Glutamatergic neuron (in vitro differentiated cells): ENCODE measurements at regions not wholly inside any gene's neighbourhood (a gene's known extent, or its start where the extent isn't known, plus 50 kb on each side); places are given as distances from the start of the nearest gene placed in this dataset.

ENCODE experiments used
- DNase-seq: peaks from one replicate; pipeline ENCODE4 v3.0.0; 2022
- H3K27ac Mint-ChIP-seq: one replicate; pipeline ENCODE4 v1.8.0; 2020; ENCODE audit warnings: mild to moderate bottlenecking, mixed read lengths, inconsistent platforms; ENCODE audit not compliant: unreplicated experiment
- H3K27me3 Mint-ChIP-seq: one replicate; pipeline ENCODE4 v1.8.0; 2020; ENCODE audit warnings: mild to moderate bottlenecking, moderate library complexity, mixed read lengths, inconsistent platforms; ENCODE audit not compliant: unreplicated experiment
- H3K36me3 Mint-ChIP-seq: one replicate; pipeline ENCODE4 v1.8.0; 2020; ENCODE audit warnings: mild to moderate bottlenecking, mixed read lengths, inconsistent platforms; ENCODE audit not compliant: unreplicated experiment
- H3K4me1 Mint-ChIP-seq: one replicate; pipeline ENCODE4 v1.8.0; 2020; ENCODE audit warnings: mild to moderate bottlenecking, low read depth, mixed read lengths, inconsistent platforms; ENCODE audit not compliant: unreplicated experiment
- H3K4me3 Mint-ChIP-seq: one replicate; pipeline ENCODE4 v1.8.0; 2020; ENCODE audit warnings: mild to moderate bottlenecking, mixed read lengths, inconsistent platforms; ENCODE audit not compliant: unreplicated experiment
- H3K9me3 Mint-ChIP-seq: one replicate; pipeline ENCODE4 v1.8.0; 2020; ENCODE audit warnings: mild to moderate bottlenecking, moderate library complexity, mixed read lengths, inconsistent platforms; ENCODE audit not compliant: unreplicated experiment
- CTCF ChIP-seq: fragments of 200-600 bp; sonication (generic); IDR thresholded peaks from one replicate; pipeline ENCODE4 v1.5.0; 2021; ENCODE audit not compliant: partially characterized antibody, unreplicated experiment

GRCh38 chr13:38514575-38514974 lies 164.9 kb downstream of the UFM1 start:
- Mint-ChIP-seq H3K4me3 (no peak overlapping the region), H3K27me3 (peaks cover 3% of the 10 kb centered on the region), H3K4me1 (no peaks in the 10 kb centered on the region), H3K36me3 (peaks cover 7% of the 10 kb centered on the region), H3K27ac (no peak overlapping the region), H3K9me3 (no peaks in the 10 kb centered on the region)
- no peak for TF ChIP-seq CTCF
- DNase-seq: no peak

GRCh38 chr13:38518328-38518727 lies 168.5 kb upstream of the FREM2 start:
- no peak for TF ChIP-seq CTCF
- Mint-ChIP-seq H3K36me3 (peaks cover 7% of the 10 kb centered on the region), H3K27me3 (peaks cover 4% of the 10 kb centered on the region), H3K4me1 (no peaks in the 10 kb centered on the region), H3K9me3 (no peaks in the 10 kb centered on the region), H3K4me3 (no peak overlapping the region), H3K27ac (no peak overlapping the region)
- DNase-seq: no peak

- no peak for DNase-seq
- peaks cover 4% of the 10 kb centered on the region for H3K27me3 Mint-ChIP-seq
- H3K4me3 Mint-ChIP-seq: no peak overlapping the region
Measured at GRCh38 chr13:38519229-38519911, 167.5 kb upstream of the FREM2 start.

GRCh38 chr13:38520041-38520440 lies 166.8 kb upstream of the FREM2 start:
- Mint-ChIP-seq H3K27ac (no peak overlapping the region), H3K27me3 (peaks cover 4% of the 10 kb centered on the region), H3K4me3 (no peak overlapping the region), H3K9me3 (no peaks in the 10 kb centered on the region), H3K36me3 (peaks cover 7% of the 10 kb centered on the region), H3K4me1 (no peaks in the 10 kb centered on the region)
- DNase-seq: no peak
- no peak for TF ChIP-seq CTCF

More at GRCh38 chr13:38519229-38519911, 167.5 kb upstream of the FREM2 start:
- TF ChIP-seq CTCF: no peak
- Mint-ChIP-seq H3K36me3 (peaks cover 7% of the 10 kb centered on the region), H3K4me1 (no peaks in the 10 kb centered on the region), H3K27ac (no peak overlapping the region), H3K9me3 (no peaks in the 10 kb centered on the region)

- no peak for DNase-seq
- Mint-ChIP-seq H3K36me3 (no peaks in the 10 kb centered on the region), H3K9me3 (no peaks in the 10 kb centered on the region), H3K27me3 (no peaks in the 10 kb centered on the region), H3K4me1 (no peaks in the 10 kb centered on the region), H3K4me3 (no peak overlapping the region), H3K27ac (no peak overlapping the region)
- no peak for TF ChIP-seq CTCF
Measured at GRCh38 chr13:38527140-38527539, 159.7 kb upstream of the FREM2 start.
